Stomach (tissue), 8 donors: ENCODE measurements at regions not wholly inside any gene's neighbourhood (a gene's known extent, or its start where the extent isn't known, plus 50 kb on each side); places are given as distances from the start of the nearest gene placed in this dataset.

Source experiments
- DNase-seq, 2 donors: peaks; one replicate each; pipeline versions ENCODE4 v3.0.0 to v3.0.0-alpha.2; 2013 to 2019
- H3K27ac ChIP-seq, 5 donors: fragments of 200-600 bp in 4 of 5; sonication (generic) in 4 of 5; one replicate each; pipeline ENCODE4 v1.5.1; 2013 to 2019; ENCODE audit warnings: mild to moderate bottlenecking in 1 of 5, moderate library complexity in 1 of 5
- H3K27me3 ChIP-seq, 3 donors: fragments of 200-600 bp; sonication (generic); one replicate each; pipeline ENCODE4 v1.5.1; 2017 to 2019; ENCODE audit warnings: mixed run types in 1 of 3
- H3K36me3 ChIP-seq, 4 donors: fragments of 200-600 bp; sonication (generic); 1 replicate in 3 of 4; 2 replicates in 1 of 4; pipeline ENCODE4 v1.5.1; 2016 to 2019
- H3K4me1 ChIP-seq, 4 donors: fragments of 200-600 bp; sonication (generic); one replicate each; pipeline ENCODE4 v1.5.1; 2016 to 2019
- H3K4me3 ChIP-seq, 4 donors: fragments of 200-600 bp; sonication (generic) in 3 of 4; one replicate each; pipeline ENCODE4 v1.5.1; 2016 to 2019; ENCODE audit warnings: mild to moderate bottlenecking in 1 of 4
- H3K9me3 ChIP-seq, 4 donors: fragments of 200-600 bp; sonication (generic); one replicate each; pipeline ENCODE4 v1.5.1; 2016 to 2019
- CTCF ChIP-seq, 7 experiments: fragments of 450-650 bp in 4 of 7; fragments of 200-600 bp in 3 of 7; sonication (generic) in 3 of 7; IDR thresholded peaks; one replicate each; pipeline ENCODE4 v1.5.1; 2016 to 2019; ENCODE audit warnings: antibody characterized with exemption in 7 of 7, control low read depth in 2 of 7, mild to moderate bottlenecking in 1 of 7
- EP300 ChIP-seq: sonication (generic); formaldehyde crosslinking; IDR thresholded peaks from one replicate; pipeline ENCODE4 v1.6.1; 2017; ENCODE audit warnings: antibody characterized with exemption
- POLR2A ChIP-seq, 4 donors: fragments of 450-650 bp; IDR thresholded peaks; one replicate each; pipeline ENCODE4 v1.6.1; 2016; ENCODE audit warnings: antibody characterized with exemption in 4 of 4, control low read depth in 2 of 4, mild to moderate bottlenecking in 1 of 4, moderate library complexity in 1 of 4
- POLR2AphosphoS5 ChIP-seq, 3 donors: sonication (generic); formaldehyde crosslinking; IDR thresholded peaks; one replicate each; pipeline ENCODE4 v1.6.1; 2016; ENCODE audit warnings: antibody characterized with exemption in 3 of 3
- WGBS, 5 donors: extraction: QIAGEN DNeasy Blood & Tissue Kit in 3 of 5; methylation state at CpG; one replicate each; pipeline versions ENCODE4 v1.1.5 to v1.1.7; 2013 to 2018; 5-methylcytosine and 5-hydroxymethylcytosine counted together
- intact Hi-C: fragments of 100-400 bp; cut with DNase I; formaldehyde crosslinking; loops from one replicate; pipeline ENCODE4 v1.15.1; 2023; ENCODE audit warnings: low total_unique reads
- donor health status: healthy with polysubstance abuse.
- donor health status: Bipolar disorder and iron deficiency.
- donor health status: healthy.

DNA sequence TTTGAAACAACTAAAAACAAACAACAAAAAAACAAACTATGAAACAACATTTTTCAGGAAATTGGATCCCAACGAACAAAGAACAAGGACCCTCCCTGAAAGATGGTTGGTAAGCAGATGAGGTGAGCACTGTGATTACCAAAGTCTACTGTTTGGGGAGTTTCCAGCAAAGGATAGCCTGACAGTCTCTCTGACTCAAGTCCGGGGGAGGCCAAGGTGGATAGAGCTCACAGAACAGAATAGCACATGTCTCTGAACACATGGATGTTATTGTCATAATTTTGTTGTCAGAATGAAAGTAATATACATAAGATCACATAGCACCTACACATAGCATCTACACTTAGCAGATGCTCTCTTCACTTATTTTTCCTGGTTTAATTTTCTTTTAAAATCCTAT lies 501.3 kb upstream of the TENM4 start:
- Histone ChIP-seq H3K27ac (no peak overlapping the region), H3K36me3 (no peaks in the 10 kb centered on the region), H3K4me1 (no peaks in the 10 kb centered on the region), H3K9me3 (no peaks in the 10 kb centered on the region), H3K27me3 (no peaks in the 10 kb centered on the region), H3K4me3 (no peak overlapping the region)
- DNase-seq, result no peak
- WGBS, 5 donors, result 61 to 79% (median 74%) methylated on average over 2 of the region's 2 CpGs
- intact Hi-C loops, result no loop called here
- no peak for TF ChIP-seq POLR2A (IDR thresholded peaks at IDR 0.05)
- no peak for TF ChIP-seq CTCF (IDR thresholded peaks at IDR 0.05)
- TF ChIP-seq EP300, result no peak
- no peak for TF ChIP-seq POLR2AphosphoS5 (IDR thresholded peaks at IDR 0.05)

DNA sequence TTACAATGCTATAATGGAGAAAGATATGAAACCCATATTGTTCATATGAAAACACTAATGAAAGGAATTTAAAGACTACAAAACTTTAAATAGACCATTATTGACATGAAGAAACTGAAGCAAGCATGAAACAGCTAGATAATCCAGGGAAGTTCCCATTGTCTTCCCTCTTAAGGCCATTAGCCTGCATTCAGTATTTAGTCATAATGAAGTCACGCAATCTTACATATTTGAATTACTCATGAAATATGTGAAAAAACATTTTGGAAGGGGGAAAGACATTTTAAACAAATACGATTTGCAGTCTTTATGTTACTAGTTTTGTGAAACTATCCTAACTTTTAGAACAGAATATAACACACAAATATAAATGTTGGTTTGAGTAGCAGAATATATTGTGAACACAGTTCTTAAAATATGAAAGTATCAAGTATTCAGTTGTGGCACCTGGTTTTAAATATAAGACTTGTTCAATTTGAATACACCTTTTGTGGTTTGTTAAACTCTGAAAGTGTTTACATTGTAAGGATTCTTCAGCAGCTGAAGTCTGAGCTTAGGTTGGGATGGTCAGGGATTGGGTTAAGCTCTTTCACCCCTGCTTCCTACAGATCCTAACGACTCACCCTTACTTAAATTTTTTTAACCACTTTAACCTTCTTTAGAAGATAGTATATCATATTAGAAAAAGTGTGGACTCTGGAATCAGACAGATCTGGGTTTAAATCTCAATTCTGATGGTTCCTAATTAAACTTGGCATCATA lies 500.3 kb upstream of the TENM4 start:
- no peaks in the 10 kb centered on the region for H3K27me3 ChIP-seq
- 66 to 73% (median 70%) methylated on average over 3 of the region's 3 CpGs for WGBS, 5 donors
- no peak for TF ChIP-seq POLR2AphosphoS5 (IDR thresholded peaks at IDR 0.05)
- TF ChIP-seq EP300, result no peak
- TF ChIP-seq POLR2A (IDR thresholded peaks at IDR 0.05), result no peak
- TF ChIP-seq CTCF (IDR thresholded peaks at IDR 0.05), result no peak
- no peak for DNase-seq
- no peaks in the 10 kb centered on the region for H3K36me3 ChIP-seq
- H3K27ac ChIP-seq, result no peak overlapping the region
- intact Hi-C loops, result no loop called here
- no peak overlapping the region for H3K4me3 ChIP-seq
- no peaks in the 10 kb centered on the region for H3K9me3 ChIP-seq
- no peaks in the 10 kb centered on the region for H3K4me1 ChIP-seq

DNA sequence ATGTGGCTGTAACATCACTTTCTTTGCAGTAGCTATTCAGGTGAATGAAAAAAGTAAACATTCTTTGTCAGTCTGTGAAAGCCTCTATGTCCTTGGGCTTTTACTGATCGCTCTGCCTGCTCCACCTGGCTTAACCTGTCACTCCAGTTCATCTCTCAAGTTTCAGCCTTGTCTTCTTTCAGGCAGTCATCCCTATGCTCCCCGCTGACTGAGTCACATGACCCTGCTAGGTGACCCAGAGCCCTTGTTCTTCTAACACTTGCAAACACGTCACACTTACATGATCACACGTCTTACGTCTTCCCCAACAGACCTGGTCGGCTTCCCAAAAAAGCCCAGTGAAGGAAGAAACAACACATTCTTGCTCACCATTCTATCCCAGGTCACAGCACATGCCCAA lies 499.3 kb upstream of the TENM4 start:
- no peak for TF ChIP-seq POLR2A (IDR thresholded peaks at IDR 0.05)
- TF ChIP-seq EP300, result no peak
- no peak for TF ChIP-seq CTCF (IDR thresholded peaks at IDR 0.05)
- TF ChIP-seq POLR2AphosphoS5 (IDR thresholded peaks at IDR 0.05), result no peak
- WGBS, 5 donors, result 48 to 64% (median 54%) methylated on average over 6 of the region's 6 CpGs
- Histone ChIP-seq H3K4me1 (no peaks in the 10 kb centered on the region), H3K27ac (no peak overlapping the region), H3K27me3 (no peaks in the 10 kb centered on the region), H3K9me3 (no peaks in the 10 kb centered on the region), H3K4me3 (no peak overlapping the region), H3K36me3 (no peaks in the 10 kb centered on the region)
- peak in 1 of 2 donors; percentile 3 for DNase-seq
- intact Hi-C loops, result no loop called here

GRCh38 chr11:79939111-79939510 lies 498.3 kb upstream of the TENM4 start:
- intact Hi-C loops, result no loop called here
- Histone ChIP-seq H3K36me3 (no peaks in the 10 kb centered on the region), H3K4me1 (no peaks in the 10 kb centered on the region), H3K4me3 (no peak overlapping the region), H3K27me3 (no peaks in the 10 kb centered on the region), H3K9me3 (no peaks in the 10 kb centered on the region), H3K27ac (no peak overlapping the region)
- 88 to 95% (median 93%) methylated on average over 4 of the region's 4 CpGs for WGBS, 5 donors
- DNase-seq, result no peak
- TF ChIP-seq EP300 (no peak), POLR2A (IDR thresholded peaks at IDR 0.05) (no peak), POLR2AphosphoS5 (IDR thresholded peaks at IDR 0.05) (no peak), CTCF (IDR thresholded peaks at IDR 0.05) (no peak)
